GM12872 (cell line): ENCODE measurements at regions not wholly inside any gene's neighbourhood (a gene's known extent, or its start where the extent isn't known, plus 50 kb on each side); places are given as distances from the start of the nearest gene placed in this dataset.

Experiments used
- CTCF ChIP-seq: IDR thresholded peaks from 3 replicates; pipeline ENCODE4 v1.5.1; 2011; ENCODE audit warnings: low read depth, mild to moderate bottlenecking, low read length, moderate library complexity; ENCODE audit not compliant: insufficient read depth

- no peak for TF ChIP-seq CTCF
Measured at GRCh38 chr18:76654577-76654976, 159.5 kb upstream of the ZNF516 start.

GRCh38 chr18:76647322-76647721 is 152.3 kb upstream of the ZNF516 start:
- no peak for TF ChIP-seq CTCF

- TF ChIP-seq CTCF: no peak
Measured at GRCh38 chr18:76644580-76644979, 149.5 kb upstream of the ZNF516 start.

- TF ChIP-seq CTCF: no peak
Measured at GRCh38 chr18:76643996-76644395, 149.0 kb upstream of the ZNF516 start.

GRCh38 chr18:76643199-76643598 is 148.2 kb upstream of the ZNF516 start:
- no peak for TF ChIP-seq CTCF

GRCh38 chr18:76640438-76640837 is 145.4 kb upstream of the ZNF516 start:
- TF ChIP-seq CTCF: no peak

GRCh38 chr18:76634564-76634963 is 139.5 kb upstream of the ZNF516 start:
- TF ChIP-seq CTCF: no peak

- TF ChIP-seq CTCF: no peak
Measured at GRCh38 chr18:76633588-76634269, 138.7 kb upstream of the ZNF516 start.
